Non-pigmented ciliary epithelial cell (primary cell): ENCODE measurements at regions not wholly inside any gene's neighbourhood (a gene's known extent, or its start where the extent isn't known, plus 50 kb on each side); places are given as distances from the start of the nearest gene placed in this dataset.
"Not testable (repeated sequence)": the region's sequence is repeated elsewhere in the genome, so short reads cannot be mapped to it uniquely, and the experiment has no call there.

Experiments used
- DNase-seq: peaks from one replicate; pipeline ENCODE4 v3.0.0-alpha.2; 2010; ENCODE audit warnings: low read depth

GRCh38 chr6:134398453-134398852, 80.5 kb upstream of the SGK1 start:
- no peak for DNase-seq

GRCh38 chr6:134397676-134398075, 79.8 kb upstream of the SGK1 start:
- no peak for DNase-seq

GRCh38 chr6:134394905-134395304, 77.0 kb upstream of the SGK1 start:
- DNase-seq = no peak

GRCh38 chr6:134394208-134394607, 76.3 kb upstream of the SGK1 start:
- DNase-seq = no peak

GRCh38 chr6:134391205-134391604, 73.3 kb upstream of the SGK1 start:
- no peak for DNase-seq

- DNase-seq = no peak
These were observed 71.7 kb upstream of the SGK1 start for GRCh38 chr6:134389658-134390057.

GRCh38 chr6:134389129-134389528, 71.2 kb upstream of the SGK1 start:
- no peak for DNase-seq

GRCh38 chr6:134386482-134386881, 68.6 kb upstream of the SGK1 start:
- DNase-seq = not testable (repeated sequence)

- no peak for DNase-seq
These were observed 64.0 kb upstream of the SGK1 start for GRCh38 chr6:134381959-134382358.

- no peak for DNase-seq
These were observed 61.7 kb upstream of the SGK1 start for GRCh38 chr6:134379599-134379998.

- DNase-seq = no peak
These were observed 61.2 kb upstream of the SGK1 start for GRCh38 chr6:134379076-134379475.

- no peak for DNase-seq
These were observed 60.5 kb upstream of the SGK1 start for GRCh38 chr6:134378426-134378825.

- DNase-seq = no peak
These were observed 58.9 kb upstream of the SGK1 start for GRCh38 chr6:134376785-134377184.

- DNase-seq = no peak
These were observed 57.3 kb upstream of the SGK1 start for GRCh38 chr6:134375220-134375580.

GRCh38 chr6:134374491-134375219, 56.7 kb upstream of the SGK1 start:
- DNase-seq = no peak

- DNase-seq = no peak
These were observed 56.1 kb upstream of the SGK1 start for GRCh38 chr6:134373993-134374392.

- DNase-seq = peak; percentile 67
These were observed 55.5 kb upstream of the SGK1 start for GRCh38 chr6:134373282-134373922.

- no peak for DNase-seq
These were observed 54.8 kb upstream of the SGK1 start for GRCh38 chr6:134372603-134373281.

- no peak for DNase-seq
These were observed 50.8 kb upstream of the SGK1 start for GRCh38 chr6:134368670-134369069.
